ENCODE measurements at regions not wholly inside any gene's neighbourhood (a gene's known extent, or its start where the extent isn't known, plus 50 kb on each side); places are given as distances from the start of the nearest gene placed in this dataset.
"Not testable (repeated sequence)": the region's sequence is repeated elsewhere in the genome, so short reads cannot be mapped to it uniquely, and the experiment has no call there.

DNA sequence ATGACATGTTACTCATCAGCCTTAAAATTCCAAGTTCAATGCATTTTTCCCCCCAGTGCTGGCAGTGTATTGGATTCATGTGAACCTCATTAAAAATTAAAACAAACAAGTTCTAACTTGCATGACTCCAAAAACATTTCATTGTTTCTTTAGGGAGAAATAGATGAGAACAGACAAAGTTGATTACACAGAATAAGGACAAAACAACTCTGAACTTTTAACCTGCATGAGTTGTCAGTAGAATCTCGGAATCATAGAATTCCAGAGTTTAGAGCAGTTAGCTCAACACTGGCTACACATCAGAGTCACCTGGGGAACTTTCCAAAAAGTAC, 127.5 kb downstream of the TMX1 start:
- no peak for TF ChIP-seq ZNF274 (IDR thresholded peaks at IDR 0.05; ENCODE audit: low read depth, low read length)
- H3K4me3 ChIP-seq (ENCODE audit: low read length): no peak overlapping the region

DNA sequence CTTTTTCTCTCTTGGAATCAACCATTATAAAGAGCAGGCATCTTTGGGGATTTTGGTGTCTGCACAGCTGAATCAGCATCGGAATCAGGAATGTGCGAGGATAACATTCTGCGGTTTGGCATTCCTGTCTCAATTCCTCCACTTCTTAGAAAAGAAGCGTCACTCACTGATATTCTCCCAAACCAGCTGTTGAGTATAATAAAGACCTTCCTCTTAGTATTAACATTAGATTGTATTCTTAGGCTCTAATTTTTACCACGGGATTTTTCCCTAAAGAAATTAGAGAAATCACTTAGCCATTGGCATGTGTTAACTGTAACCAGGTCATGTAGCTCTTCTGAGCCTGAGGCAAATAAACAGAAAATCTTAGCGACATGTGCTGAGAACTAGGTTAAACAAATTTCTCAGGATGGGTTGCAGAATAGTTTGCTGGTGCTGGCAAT, 128.7 kb downstream of the TMX1 start:
- TF ChIP-seq ZNF274 (IDR thresholded peaks at IDR 0.05; ENCODE audit: low read depth, low read length): no peak
- no peak overlapping the region for H3K4me3 ChIP-seq (ENCODE audit: low read length)

DNA sequence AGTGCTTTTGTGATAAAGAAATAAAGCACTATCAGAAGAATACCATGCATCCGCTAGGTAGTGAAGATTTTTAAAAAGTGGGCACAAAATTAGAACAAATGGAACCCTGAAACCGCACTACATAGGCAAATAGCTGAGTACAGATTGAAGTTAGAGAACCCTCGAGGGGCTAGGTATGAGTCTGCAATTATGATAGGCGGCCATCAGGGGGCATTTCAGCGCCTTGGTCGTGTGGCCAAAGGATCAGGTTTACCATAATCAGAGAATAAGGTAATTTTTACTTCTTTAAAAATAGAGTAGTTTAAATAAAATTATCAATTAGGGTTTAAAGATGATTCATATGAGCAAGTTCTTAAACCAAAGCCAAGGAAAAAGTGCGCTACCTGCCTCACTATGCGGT, 129.8 kb downstream of the TMX1 start:
- TF ChIP-seq ZNF274 (IDR thresholded peaks at IDR 0.05; ENCODE audit: low read depth, low read length): no peak

DNA sequence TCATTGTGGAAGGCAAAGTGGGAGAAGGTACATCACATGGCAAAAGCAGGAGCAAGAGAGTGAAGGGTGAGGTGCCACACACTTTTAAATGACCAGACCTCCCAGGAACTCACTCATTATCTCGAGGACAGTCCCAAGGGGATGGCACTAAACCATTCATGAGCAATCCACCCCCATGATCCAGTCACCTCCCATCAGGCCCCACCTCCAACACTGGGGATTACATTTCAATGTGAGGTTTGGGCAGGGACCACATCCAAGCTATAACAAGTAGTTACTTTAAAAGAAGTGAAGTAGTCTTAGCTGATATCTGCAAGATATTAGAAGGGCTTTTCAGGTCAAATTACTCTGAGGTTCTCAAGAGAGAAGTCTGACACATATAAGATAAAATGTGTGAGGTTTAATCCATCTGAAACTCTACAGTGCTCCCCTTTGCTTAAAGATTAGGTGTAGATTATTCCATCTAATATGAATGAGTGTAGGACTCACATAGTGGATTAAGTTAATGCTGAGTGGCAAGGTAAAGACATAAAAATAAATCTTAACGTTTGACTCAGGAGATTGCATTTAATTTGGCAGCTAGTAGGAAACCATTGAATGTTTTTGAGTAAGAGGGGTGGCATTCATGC, 130.8 kb downstream of the TMX1 start:
- no peak for TF ChIP-seq ZNF274 (IDR thresholded peaks at IDR 0.05; ENCODE audit: low read depth, low read length)
- H3K4me3 ChIP-seq (ENCODE audit: low read length): no peak overlapping the region

More for the DNA sequence above, 129.8 kb downstream of the TMX1 start:
- no peak overlapping the region for H3K4me3 ChIP-seq (ENCODE audit: low read length)

DNA sequence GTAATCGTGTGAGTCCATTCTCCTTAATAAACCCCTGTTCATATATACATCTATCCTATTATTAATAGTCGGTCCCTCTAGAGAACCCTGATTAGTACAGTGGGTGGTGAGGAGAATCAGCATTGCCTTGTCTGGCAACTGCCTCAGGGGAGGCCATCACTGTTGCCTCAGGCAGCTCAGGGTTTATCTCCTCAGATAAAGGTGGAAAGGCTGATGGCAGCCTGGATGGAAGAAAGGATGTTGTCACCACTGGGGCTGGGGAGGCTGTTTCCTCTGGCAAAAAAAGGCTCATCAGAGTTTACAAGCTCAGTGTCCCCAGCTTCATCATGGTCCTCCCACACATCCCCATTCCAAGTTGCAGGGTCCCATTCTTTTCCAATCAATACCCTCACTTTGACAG, 137.1 kb downstream of the TMX1 start:
- H3K4me3 ChIP-seq (ENCODE audit: low read length): not testable (repeated sequence)

DNA sequence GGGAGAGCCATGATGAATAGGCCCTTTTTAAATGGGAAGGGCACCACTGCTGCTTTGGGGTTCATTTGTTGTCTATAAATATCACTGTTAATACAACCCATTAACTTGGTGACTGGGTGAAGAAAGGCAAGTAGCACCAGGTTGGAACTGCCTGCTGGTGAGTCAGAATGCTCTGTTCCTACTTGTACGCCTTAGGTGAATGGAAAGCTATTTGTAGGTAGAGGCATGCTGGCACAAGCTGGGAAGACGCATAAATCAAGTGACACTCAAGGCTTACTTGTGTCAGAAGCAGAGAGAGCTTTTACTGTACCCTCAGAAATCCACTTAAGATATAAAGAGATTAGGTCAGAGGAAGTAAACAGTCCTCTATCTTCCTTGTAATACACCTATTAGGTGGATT, 142.5 kb downstream of the TMX1 start:
- no peak overlapping the region for H3K4me3 ChIP-seq (ENCODE audit: low read length)
- no peak for TF ChIP-seq ZNF274 (IDR thresholded peaks at IDR 0.05; ENCODE audit: low read depth, low read length)

DNA sequence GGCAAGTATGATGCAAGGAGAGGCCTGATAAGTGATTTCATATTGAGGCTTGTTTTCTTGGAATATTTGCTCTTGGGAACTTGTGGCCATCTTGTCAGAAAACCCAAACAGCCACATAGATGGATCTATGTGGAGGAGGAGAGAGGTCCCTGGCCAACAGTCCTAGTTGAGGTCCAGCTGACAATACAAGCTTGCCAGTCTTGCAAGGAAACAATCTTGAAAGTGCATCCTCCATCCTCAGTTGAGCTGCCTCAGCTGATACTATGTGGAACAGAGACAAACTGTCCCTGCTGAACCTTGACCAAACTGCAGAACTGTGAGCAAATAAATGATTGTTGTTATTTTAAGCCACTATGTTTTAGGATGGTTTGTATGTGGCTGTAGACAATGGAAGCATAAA, 146.4 kb downstream of the TMX1 start:
- no peak for TF ChIP-seq ZNF274 (IDR thresholded peaks at IDR 0.05; ENCODE audit: low read depth, low read length)
- no peak overlapping the region for H3K4me3 ChIP-seq (ENCODE audit: low read length)

DNA sequence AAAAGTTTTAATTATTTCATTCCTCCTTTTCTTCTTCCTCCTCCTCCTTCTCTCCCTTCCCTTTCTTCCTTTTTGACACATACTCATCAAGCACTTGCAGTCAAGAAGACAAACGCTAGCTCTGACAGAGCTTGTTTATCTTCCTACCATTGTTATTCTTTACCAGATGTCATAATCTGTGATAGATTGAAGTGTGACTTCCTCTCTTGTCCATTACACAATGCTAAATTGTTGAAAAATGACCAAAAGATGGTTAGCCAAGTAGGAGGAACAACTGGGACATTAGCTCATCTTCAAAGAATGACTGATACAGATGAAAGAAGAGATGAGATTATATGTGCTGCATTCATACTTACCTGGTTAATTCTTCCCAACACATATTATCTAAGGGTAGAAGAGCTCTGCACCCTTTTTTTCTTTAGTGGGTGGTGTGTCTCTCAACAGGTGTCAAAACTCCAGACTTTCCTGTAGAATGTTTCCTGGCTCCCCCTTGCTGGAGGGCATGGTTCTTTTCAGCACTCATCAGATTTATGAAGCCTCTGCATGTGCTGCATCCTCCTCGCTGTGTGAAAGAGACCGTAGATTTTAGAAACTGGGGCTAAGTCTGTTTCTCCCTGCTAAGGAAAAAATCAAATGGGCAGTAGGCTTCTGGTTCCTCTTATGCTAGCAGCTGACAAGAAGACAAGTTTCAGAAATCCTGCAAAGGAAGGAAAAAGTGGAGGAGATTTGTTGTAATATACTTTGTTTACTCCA, 147.1 kb downstream of the TMX1 start:
- TF ChIP-seq ZNF274 (IDR thresholded peaks at IDR 0.05; ENCODE audit: low read depth, low read length): no peak
- no peak overlapping the region for H3K4me3 ChIP-seq (ENCODE audit: low read length)

DNA sequence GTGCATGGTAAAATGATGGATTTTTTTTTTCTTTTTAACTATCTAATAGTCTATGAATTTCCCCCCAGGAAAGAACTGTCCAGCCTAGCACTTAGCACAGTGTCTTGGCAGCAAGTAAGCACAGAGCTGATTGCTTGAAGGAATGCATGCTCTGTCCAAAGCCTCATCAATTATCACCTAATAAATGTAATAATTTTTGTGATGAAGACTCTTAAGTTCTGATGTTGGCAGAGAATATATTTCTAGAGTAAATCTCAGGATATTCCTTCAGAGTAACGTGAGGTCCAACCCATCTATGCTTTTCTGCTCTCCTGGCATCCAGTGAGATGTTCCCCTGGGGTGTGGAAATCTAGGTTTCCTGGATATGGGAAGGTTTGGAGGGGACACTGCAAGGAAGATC, 152.4 kb downstream of the TMX1 start:
- no peak overlapping the region for H3K4me3 ChIP-seq (ENCODE audit: low read length)
- no peak for TF ChIP-seq ZNF274 (IDR thresholded peaks at IDR 0.05; ENCODE audit: low read depth, low read length)

DNA sequence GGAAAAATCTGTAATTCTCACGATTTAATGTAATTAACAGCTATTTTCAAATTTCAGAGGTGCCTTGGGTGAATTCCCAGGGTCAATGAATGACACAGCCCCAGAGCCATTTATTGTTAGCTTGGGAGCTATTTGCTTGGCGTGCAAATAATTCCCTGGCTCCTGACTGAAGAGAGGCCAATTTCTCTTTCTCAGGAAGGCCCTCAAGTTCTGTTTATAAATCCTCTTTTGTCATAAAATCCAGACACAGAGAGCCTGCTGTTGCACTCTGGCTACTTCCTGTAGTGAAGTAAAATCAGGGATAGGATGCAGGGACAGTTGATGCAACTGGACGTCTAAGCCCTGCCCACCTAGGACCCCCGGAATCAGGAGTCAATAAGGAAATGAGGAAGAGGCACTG, 154.3 kb downstream of the TMX1 start:
- no peak for TF ChIP-seq ZNF274 (IDR thresholded peaks at IDR 0.05; ENCODE audit: low read depth, low read length)
- H3K4me3 ChIP-seq (ENCODE audit: low read length): no peak overlapping the region

DNA sequence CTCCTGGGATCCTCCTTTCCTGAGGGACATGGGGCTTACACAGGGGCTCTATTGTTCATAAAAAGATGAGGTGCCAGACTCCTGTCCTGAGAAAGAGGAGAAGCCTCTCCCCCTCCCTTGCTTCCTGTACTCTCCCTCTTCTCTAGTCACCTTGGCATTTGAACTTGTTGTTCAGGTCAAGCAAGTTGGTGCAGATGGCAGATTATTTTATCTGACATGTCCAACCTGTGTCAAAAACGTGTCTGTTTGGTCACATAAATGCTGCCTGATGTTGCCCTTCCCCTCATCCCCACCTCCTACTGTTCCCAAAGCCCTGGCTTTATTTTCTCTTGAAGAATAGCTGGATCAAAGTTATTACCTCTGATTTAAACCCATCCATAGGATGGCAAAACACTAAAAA, 154.8 kb downstream of the TMX1 start:
- no peak overlapping the region for H3K4me3 ChIP-seq (ENCODE audit: low read length)
- TF ChIP-seq ZNF274 (IDR thresholded peaks at IDR 0.05; ENCODE audit: low read depth, low read length): no peak

DNA sequence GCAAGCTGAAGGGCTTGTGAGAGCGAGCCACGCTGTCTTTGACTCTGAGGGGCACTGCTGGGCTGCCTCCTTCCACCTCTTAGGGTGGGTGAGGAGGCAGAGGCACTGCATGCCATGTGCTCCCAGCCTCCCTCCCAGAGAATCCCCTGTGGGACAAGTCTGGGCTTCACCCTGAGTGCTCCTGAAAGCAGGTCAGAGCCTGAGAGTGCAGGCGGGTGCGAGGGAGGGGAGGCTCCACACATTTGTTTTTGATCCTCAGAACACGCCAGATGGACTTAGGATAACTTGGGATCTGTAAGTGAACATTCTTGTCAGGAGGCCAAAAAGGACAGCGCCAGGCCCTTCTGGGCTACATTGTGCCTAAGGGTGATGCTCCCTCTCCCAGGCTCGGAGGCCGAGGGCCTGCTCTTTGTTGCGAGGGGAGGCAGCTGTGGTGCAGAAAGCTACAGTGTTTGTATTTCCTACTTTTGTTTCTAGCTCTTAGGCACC, 155.4 kb downstream of the TMX1 start:
- TF ChIP-seq ZNF274 (IDR thresholded peaks at IDR 0.05; ENCODE audit: low read depth, low read length): no peak
- H3K4me3 ChIP-seq (ENCODE audit: low read length): no peak overlapping the region

DNA sequence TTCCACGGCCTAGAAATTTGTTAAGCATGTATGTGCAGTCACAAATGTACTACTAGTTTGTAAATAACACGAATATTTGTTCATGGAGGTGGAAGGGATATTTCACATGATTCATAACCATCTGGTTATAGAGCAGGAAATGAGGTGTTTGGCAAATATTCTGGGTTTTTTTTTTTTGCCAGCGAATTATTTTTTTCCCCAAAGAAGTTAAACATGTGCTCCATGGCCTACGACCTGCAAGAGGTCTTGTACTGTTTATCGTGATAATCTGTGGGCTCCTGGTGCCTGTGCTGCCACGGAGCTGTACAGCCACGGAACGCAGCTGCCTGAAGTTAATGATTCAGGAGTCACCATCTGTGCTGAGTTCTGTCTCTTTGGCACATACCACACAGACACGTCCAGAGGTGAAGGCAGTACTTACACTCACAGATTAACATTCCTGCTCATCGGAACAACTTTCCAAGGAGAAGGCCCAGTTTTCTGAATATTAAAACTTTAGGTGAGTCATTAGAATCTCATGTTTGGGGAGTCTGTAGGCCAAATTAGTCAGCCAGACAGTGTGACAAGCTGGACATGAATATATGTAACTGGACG, 156.3 kb downstream of the TMX1 start:
- no peak overlapping the region for H3K4me3 ChIP-seq (ENCODE audit: low read length)
- no peak for TF ChIP-seq ZNF274 (IDR thresholded peaks at IDR 0.05; ENCODE audit: low read depth, low read length)

DNA sequence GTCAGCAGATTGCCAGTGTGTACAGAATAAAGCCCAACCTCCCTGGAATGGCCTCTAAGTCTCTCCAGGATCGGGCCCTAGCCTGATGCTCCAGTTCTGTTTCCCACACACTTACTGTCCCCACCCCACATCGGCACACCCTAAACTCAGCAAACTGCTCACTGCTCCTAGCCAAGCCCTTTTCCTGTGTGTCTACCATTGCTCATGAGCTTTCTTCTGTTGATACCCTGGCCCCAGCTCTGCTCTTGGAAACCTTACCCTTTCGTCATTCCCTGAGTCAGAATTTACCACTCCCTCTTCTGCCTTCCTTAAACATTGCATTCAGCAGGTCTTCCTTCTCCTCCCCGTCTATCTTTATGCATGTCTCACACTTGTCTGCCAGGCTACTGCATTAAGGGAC, 158.9 kb downstream of the TMX1 start:
- no peak overlapping the region for H3K4me3 ChIP-seq (ENCODE audit: low read length)
- TF ChIP-seq ZNF274 (IDR thresholded peaks at IDR 0.05; ENCODE audit: low read depth, low read length): no peak

DNA sequence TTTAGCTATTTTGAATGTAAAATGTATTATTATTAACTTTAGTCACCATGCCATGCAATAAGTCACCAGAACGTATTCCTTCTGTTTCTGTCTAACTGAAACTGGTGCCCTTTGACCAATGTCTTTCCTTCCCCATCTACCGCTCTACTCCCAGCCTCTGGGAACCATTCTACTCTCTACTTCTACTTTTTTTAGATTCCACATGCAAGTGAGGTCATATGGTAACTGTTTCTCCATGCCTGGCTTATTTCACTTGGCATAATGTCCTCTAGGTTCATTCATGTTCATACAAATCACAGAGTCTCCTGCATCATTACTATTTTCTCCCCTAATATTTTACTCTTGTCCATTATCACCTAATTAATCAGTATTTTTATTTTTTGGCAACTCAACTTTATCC, 160.1 kb downstream of the TMX1 start:
- H3K4me3 ChIP-seq (ENCODE audit: low read length): no peak overlapping the region
- no peak for TF ChIP-seq ZNF274 (IDR thresholded peaks at IDR 0.05; ENCODE audit: low read depth, low read length)
